GM21515 (cell line): ENCODE measurements at regions not wholly inside any gene's neighbourhood (a gene's known extent, or its start where the extent isn't known, plus 50 kb on each side); places are given as distances from the start of the nearest gene placed in this dataset.
"Not testable (repeated sequence)": the region's sequence is repeated elsewhere in the genome, so short reads cannot be mapped to it uniquely, and the experiment has no call there.

Experiments
- ATAC-seq: cut with Tn5 transposase; IDR thresholded peaks from one replicate; pipeline ENCODE4 v1.9.1; 2021; ENCODE audit not compliant: unreplicated experiment

DNA sequence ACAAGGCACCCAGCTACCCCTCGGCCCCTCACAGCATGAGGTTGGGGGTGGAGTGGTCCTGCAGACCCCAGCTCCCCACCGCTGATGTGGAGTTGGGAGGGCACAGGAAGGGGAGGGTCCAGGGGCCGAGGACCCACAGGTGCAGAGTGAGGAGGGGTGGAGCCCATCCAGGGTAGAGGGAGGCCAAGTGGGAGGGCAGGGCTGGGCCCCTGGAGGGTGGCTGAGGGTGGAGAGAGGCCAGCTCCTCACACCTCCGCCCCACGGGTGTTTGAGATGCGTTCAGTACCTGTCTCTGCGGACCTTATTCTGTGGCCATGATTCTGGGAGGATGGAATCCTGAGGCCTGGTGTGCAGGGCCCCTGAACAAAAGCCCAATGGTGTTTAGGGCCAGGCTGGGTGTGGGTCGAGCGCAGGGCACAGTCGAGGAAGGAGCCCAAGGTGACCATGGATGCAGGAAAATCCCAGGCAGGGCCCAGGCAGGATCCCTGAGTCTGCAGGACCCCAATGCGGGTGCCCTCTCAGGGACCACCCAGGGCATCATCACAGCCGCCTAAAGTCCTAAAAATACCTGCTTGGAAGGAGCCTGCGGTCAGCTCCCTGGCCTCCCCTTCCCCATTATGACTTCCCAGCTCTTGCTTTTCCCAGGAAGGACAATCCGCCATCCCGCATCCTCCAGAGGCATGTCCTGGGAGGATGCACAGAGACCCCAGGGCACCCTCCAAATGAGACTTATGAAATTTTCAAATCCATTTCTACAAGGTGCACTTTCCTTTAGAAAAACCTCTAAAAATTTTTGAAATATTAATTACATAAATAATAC is 377.1 kb upstream of the SFSWAP start:
- no peak for ATAC-seq

GRCh38 chr12:131334835-131335234 is 376.1 kb upstream of the SFSWAP start:
- ATAC-seq = no peak

DNA sequence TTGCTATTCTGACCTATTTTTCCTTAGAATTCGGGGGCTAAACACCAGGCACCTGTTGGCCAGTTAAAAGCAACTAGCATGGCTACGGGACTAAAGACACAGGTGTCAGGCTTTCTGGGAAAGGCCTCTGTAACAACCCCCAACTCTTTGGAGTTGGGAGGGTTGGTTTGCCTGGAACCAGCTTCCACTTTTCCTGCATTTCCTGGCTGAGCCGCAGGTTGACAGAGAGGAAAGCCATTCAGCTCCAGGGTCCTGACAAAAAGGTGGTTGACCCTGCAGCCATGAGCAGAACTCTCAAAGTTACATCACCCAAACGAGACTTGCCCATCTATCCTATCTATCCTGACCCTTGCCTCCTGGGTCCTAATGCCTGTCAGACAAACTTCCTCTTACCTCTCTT is 375.4 kb upstream of the SFSWAP start:
- ATAC-seq = no peak

- ATAC-seq = not testable (repeated sequence)
Observed at GRCh38 chr12:131337861-131338260, 373.0 kb upstream of the SFSWAP start.

DNA sequence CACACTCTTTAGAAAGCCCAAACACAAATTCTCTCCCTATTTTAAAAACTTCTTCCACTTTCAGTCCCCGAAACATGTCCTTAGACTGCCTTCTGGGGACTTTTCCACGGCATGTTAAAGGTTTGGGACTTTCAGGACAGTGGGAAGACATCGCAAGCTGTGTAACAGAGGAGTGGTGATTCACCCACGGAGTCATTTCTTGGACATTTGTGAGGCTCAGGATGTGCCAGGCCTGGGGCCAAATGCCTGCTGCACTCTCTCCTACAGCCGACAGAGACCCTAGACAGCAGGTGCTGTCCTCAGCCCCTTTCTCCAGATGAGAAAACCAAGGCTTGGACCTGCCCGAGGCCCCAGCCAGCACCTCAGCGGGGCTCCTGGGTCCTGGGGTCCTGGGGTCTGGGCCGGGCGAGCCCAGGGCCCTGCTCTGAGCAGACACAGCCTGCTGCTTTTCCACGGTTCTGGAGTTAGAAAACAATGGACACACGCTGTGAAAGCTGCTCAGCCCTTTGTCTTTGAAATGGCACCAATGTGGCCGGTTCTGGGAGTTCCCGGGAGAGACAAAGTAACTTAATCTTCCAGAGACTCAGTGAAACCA is 370.2 kb upstream of the SFSWAP start:
- ATAC-seq = no peak

DNA sequence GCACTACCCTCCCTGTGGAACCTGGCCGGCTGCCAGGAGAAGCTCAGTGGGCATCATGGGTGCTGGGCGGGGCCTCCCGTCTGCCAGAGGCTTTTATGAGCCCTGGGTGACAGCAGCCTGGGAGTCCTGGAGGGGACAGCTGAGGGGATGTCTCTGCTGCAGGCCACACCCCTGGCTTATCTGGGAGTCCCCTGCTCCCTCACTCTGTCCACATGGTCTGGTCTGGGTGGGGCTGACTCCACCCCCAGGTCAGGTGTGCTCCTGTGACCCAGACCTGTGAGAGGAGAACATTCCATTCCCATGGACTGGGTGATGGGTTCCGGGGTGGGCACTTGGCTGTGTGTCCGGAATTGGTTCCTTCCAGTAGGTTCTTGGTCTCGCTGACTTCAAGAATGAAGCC is 369.3 kb upstream of the SFSWAP start:
- ATAC-seq = not testable (repeated sequence)

- not testable (repeated sequence) for ATAC-seq
Observed at GRCh38 chr12:131343436-131343835, 367.5 kb upstream of the SFSWAP start.

- ATAC-seq = not testable (repeated sequence)
Observed at GRCh38 chr12:131344715-131345520, 366.0 kb upstream of the SFSWAP start.

DNA sequence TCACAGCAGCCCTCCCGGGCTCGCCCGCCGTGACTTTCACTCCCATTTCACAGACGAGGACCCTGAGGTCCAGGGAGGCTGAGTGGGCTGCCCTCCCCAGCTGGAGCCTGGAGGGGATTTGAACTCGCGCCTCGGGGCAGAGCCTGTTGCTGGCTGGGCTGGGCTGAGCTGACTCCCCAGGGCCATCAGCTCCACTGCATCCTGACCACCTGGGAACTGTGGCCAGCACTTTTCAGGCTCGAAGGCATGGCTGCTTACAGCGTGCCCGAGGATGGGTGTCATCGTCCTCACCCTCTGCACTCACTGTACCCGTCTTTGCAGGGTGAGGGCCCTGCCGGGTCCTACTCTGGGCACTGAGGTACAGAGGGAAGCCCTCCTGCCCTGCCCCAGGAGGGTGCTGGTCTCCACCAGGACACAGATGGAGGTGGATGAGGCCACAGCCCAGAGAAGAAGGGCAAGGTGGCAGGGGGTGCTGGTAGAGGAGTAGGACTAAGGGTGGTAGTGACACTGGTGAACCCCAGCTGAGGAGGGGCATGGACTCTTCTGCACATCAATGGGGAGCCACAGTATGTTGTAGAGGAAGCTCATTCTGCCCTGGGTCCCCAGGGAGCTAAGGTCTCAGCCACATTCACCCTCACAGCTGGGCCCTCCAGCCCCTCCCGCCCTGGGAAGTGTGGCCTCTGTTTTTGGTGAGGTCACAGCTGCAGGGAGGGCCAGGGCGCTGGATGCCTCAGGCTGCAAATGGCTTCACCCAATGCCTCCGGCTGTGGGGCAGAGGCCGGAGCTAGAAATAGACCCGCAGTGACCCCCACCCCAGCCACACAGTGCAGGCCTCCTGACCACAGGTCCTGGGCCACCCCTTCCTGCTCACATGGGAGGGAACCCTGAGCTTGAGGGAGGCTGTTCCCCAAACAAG is 365.1 kb upstream of the SFSWAP start:
- no peak for ATAC-seq

DNA sequence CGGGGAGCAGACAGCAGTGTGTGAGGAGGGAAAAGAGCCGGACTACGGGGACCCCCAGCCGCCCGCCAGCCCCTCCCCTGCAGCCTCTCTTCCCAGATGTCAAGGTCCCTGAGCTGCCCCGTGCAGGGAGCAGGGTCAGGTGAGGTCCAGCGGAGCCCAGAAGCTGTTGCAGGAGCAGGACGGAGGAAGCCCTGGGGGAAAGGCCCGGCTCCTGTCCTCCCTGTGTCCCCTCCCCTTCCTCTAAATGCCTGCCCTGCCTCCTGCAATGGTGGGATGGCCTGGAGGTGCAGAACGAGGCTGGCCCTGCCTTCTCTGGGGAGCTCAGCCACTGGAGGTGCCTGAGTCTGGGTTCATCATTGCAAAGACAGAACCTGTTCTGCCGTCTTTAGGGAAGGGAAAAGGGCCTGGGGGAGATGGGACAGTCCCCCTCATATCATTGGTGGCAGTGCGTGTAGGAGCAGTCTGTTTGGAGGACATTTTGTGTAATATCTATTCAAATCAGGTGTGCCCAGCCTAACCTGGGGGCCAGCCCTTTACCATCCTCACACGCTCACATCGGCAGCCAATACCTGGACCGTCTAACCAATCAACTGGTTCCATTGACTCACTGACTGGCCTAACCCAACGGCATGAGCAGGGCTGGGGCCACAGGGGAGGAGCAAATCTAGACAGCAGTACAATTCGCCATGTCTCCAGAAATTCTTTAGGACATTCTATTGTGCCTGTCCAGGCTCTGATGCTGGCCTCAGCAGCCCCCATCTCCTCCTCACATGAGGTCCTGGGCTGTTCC is 364.1 kb upstream of the SFSWAP start:
- no peak for ATAC-seq

GRCh38 chr12:131347345-131347714 is 363.6 kb upstream of the SFSWAP start:
- ATAC-seq = no peak

DNA sequence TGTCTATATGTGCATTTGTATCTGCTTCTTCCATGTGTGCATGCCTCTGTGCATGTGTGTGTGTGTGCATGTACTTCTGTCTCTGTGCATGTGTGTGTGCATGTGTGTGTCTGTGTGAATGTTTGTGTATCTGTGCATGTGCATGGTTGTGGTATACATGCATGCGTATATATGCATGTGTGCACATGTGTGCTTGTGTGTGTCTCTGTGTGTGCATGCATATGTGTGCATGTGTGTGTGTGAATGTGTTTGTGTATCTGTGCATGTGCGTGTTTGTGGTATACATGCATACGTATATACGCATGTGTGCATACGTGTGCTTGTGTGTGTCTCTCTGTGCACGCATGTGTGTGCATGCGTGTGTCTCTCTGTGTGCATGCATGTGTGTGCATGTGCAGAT is 363.2 kb upstream of the SFSWAP start:
- ATAC-seq = no peak

DNA sequence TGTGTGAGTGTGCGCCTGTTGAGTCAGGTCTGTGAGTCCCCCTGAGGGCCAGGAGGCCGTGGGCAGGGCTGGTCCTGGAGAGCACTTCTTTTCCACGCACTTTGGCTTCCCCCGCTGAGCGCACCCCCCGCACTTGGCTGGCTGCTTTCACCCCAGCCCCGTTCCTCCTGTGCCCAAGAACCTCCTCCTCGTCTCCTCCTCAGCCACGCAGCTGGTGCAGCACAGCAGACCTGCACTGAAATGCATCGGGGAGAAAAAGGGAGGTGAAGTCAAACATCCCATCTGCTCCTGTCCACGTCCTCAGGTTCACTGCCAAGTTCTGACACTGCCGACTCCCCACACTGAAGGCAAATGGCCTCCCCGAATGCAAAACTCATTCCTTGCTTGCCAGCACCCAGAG is 362.7 kb upstream of the SFSWAP start:
- ATAC-seq = no peak

GRCh38 chr12:131348646-131349045 is 362.2 kb upstream of the SFSWAP start:
- no peak for ATAC-seq

DNA sequence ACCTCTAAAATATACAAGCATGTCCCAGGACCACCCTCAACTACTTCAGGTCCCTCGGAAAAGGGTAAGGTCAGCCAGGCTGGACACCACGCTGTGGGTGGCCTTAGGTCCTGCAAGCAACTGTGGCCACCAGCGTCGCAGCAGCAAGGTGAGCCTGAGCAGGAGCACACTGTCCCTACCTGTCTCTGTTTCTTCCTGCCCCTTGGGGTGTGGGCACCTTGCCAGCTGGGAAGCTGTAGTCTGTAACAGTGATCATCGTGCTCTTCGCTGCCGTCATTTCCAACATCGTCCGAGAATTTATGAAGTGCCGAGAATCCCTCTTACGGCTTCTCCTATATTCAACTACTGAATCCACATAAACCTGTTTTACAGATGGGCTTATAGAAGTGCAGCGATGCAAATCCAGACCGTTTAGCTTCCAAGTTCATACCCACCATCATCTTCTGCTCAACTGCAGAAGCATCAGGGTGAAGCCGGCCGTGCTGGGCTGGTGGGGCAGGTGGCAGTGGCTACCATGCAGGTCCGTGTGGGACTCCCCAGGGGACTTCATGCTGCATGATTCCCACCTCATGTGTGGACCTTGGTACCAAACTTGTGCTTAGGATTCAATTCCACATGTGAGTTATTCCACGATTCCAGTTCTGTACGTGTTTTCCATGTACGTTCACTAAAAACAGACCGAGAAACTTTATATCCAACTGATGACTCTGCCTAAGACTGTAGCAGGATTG is 361.3 kb upstream of the SFSWAP start:
- no peak for ATAC-seq

GRCh38 chr12:131350943-131351318 is 360.0 kb upstream of the SFSWAP start:
- ATAC-seq = no peak

DNA sequence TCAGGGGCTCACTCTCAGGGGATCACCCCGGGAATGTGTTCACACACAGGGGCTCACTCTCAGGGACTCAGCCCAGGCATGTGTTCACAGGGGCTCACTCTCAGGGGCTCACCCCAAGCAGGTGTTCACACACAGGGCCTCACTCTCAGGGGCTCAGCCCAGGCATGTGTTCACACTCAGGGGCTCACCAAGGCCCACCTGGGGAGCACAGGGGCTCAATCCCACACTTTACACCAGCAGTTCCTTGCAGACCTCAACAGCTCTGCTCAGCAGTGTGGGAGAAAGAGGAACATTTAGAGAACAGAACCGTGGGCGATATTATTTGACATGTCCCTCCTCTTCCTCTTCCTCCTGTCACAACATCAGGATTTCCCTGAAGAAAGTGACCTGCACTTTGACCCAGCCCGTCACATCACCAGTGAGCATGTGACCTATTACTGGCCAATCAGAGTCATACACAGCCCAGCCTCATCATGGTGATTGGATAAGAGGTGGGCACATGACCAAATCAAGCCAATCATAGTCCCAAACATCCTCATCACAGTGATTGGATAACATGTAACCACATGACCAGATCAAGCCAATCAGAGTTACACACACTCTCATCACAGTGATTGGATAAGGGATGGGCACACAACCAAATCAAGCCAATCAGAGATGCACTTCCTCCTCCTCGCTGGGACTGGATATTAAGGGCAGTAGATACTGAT is 359.4 kb upstream of the SFSWAP start:
- no peak for ATAC-seq

DNA sequence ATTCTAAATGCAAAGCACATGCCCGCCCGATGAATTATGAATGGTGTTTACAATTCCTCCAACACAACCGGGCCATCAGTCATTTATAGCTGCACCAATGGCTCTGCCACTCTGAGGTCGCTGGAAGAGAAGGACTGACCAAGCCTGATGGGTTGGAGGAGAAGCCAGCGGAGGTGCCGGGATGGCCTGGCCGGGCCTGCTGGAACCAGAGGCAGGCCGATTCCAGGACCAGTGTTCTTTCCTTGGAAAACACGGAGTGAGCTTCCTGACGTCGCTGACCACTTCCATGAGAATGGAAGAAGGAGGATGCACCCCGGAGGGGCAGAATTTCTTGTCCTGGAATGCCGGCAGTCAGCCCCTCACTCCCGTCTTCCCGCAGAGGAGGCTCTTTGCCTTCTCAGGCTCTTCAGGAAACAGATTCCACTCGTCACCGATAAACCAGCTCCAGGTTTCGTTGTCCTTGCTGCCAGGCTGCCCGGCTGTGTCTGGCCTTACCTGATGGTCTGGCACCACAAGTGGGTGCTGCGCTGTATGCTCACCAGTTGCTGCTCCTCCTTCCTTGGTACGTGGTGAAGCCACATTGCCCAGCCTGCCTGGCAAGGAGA is 358.5 kb upstream of the SFSWAP start:
- ATAC-seq = no peak
